ENCODE measurements at regions not wholly inside any gene's neighbourhood (a gene's known extent, or its start where the extent isn't known, plus 50 kb on each side); places are given as distances from the start of the nearest gene placed in this dataset.

GRCh38 chr2:8370258-8370802 lies 311.5 kb upstream of the ID2 start:
- Histone ChIP-seq H3K36me3 (replicated peaks; ENCODE audit: insufficient read depth, low read length) (no peaks in the 10 kb centered on the region), H2AFZ (ENCODE audit: low read length) (no peak overlapping the region), H3K9me2 (replicated peaks; ENCODE audit: insufficient read depth, low read length) (no peaks in the 10 kb centered on the region), H3K27ac (ENCODE audit: low read length) (no peak overlapping the region), H3K4me2 (ENCODE audit: low read depth, low read length) (no peak overlapping the region), H3K27me3 (replicated peaks; ENCODE audit: insufficient read depth, low read length) (0 out of 2 replicates have a peak, but pooled peaks cover 4% of the 10 kb centered on the region), H3K4me3 (ENCODE audit: low read length) (no peak overlapping the region), H4K20me1 (ENCODE audit: insufficient read depth, low read length) (no peaks in the 10 kb centered on the region), H3K9me3 (replicated peaks; ENCODE audit: insufficient read depth, low read length) (no peaks in the 10 kb centered on the region), H3K79me2 (ENCODE audit: low read length) (no peaks in the 10 kb centered on the region), H3K9ac (ENCODE audit: low read length) (no peak overlapping the region), H3F3A (ENCODE audit: insufficient read depth, low read length) (no peaks in the 10 kb centered on the region), H3K4me1 (ENCODE audit: low read length) (no peaks in the 10 kb centered on the region)
- TF ChIP-seq EZH2phosphoT487 (IDR thresholded peaks at IDR 0.05; ENCODE audit: low read length) (no peak), CTCF (IDR thresholded peaks at IDR 0.05; ENCODE audit: low read length) (no peak), EZH2 (optimal IDR thresholded peaks at IDR 0.05; ENCODE audit: low read depth, low read length) (no peak)
- DNase-seq = no peak

- Histone ChIP-seq H3K79me2 (ENCODE audit: low read length) (no peaks in the 10 kb centered on the region), H3K4me2 (ENCODE audit: low read depth, low read length) (no peak overlapping the region), H3K9me2 (replicated peaks; ENCODE audit: insufficient read depth, low read length) (no peaks in the 10 kb centered on the region), H3K4me3 (ENCODE audit: low read length) (no peak overlapping the region), H2AFZ (ENCODE audit: low read length) (no peak overlapping the region), H3K4me1 (ENCODE audit: low read length) (no peaks in the 10 kb centered on the region), H4K20me1 (ENCODE audit: insufficient read depth, low read length) (no peaks in the 10 kb centered on the region), H3K27ac (ENCODE audit: low read length) (no peak overlapping the region), H3K9ac (ENCODE audit: low read length) (no peak overlapping the region), H3K27me3 (replicated peaks; ENCODE audit: insufficient read depth, low read length) (peaks cover 8% of the 10 kb centered on the region), H3K9me3 (replicated peaks; ENCODE audit: insufficient read depth, low read length) (no peaks in the 10 kb centered on the region), H3K36me3 (replicated peaks; ENCODE audit: insufficient read depth, low read length) (no peaks in the 10 kb centered on the region), H3F3A (ENCODE audit: insufficient read depth, low read length) (no peaks in the 10 kb centered on the region)
- TF ChIP-seq CTCF (IDR thresholded peaks at IDR 0.05; ENCODE audit: low read length) (no peak), EZH2phosphoT487 (IDR thresholded peaks at IDR 0.05; ENCODE audit: low read length) (no peak), EZH2 (optimal IDR thresholded peaks at IDR 0.05; ENCODE audit: low read depth, low read length) (no peak)
- DNase-seq = no peak
Measured at GRCh38 chr2:8371653-8372052, 310.2 kb upstream of the ID2 start.

GRCh38 chr2:8374782-8375181 lies 307.1 kb upstream of the ID2 start:
- Histone ChIP-seq H3F3A (ENCODE audit: insufficient read depth, low read length) (peaks cover 11% of the 10 kb centered on the region), H4K20me1 (ENCODE audit: insufficient read depth, low read length) (no peaks in the 10 kb centered on the region), H3K36me3 (replicated peaks; ENCODE audit: insufficient read depth, low read length) (no peaks in the 10 kb centered on the region), H3K4me3 (ENCODE audit: low read length) (no peak overlapping the region), H3K4me1 (ENCODE audit: low read length) (peaks cover 17% of the 10 kb centered on the region), H3K79me2 (ENCODE audit: low read length) (no peaks in the 10 kb centered on the region), H3K4me2 (ENCODE audit: low read depth, low read length) (no peak overlapping the region), H3K9ac (ENCODE audit: low read length) (no peak overlapping the region), H3K27ac (ENCODE audit: low read length) (no peak overlapping the region), H3K27me3 (replicated peaks; ENCODE audit: insufficient read depth, low read length) (peaks cover 31% of the 10 kb centered on the region), H2AFZ (ENCODE audit: low read length) (no peak overlapping the region), H3K9me2 (replicated peaks; ENCODE audit: insufficient read depth, low read length) (no peaks in the 10 kb centered on the region), H3K9me3 (replicated peaks; ENCODE audit: insufficient read depth, low read length) (no peaks in the 10 kb centered on the region)
- DNase-seq = no peak
- TF ChIP-seq EZH2phosphoT487 (IDR thresholded peaks at IDR 0.05; ENCODE audit: low read length) (no peak), EZH2 (optimal IDR thresholded peaks at IDR 0.05; ENCODE audit: low read depth, low read length) (no peak), CTCF (IDR thresholded peaks at IDR 0.05; ENCODE audit: low read length) (no peak)
